H9 (cell line): ENCODE measurements at regions not wholly inside any gene's neighbourhood (a gene's known extent, or its start where the extent isn't known, plus 50 kb on each side); places are given as distances from the start of the nearest gene placed in this dataset.

Experiments used
- DNase-seq: peaks from one replicate; pipeline ENCODE4 v3.0.0-alpha.2; 2017
- H2AFZ ChIP-seq: one replicate; pipeline ENCODE4 v1.6.1; 2013; ENCODE audit warnings: mild to moderate bottlenecking, low read length, control low read depth, moderate library complexity
- H2AK5ac ChIP-seq: 2 replicates; pipeline ENCODE4 v1.6.1; 2013; ENCODE audit warnings: low read length, control low read depth, mixed read lengths; ENCODE audit not compliant: insufficient read length
- H2BK120ac ChIP-seq: one replicate; pipeline ENCODE4 v1.6.1; 2013; ENCODE audit warnings: low read depth, mild to moderate bottlenecking, low read length, control low read depth, inconsistent platforms; ENCODE audit not compliant: poor library complexity, severe bottlenecking
- H2BK12ac ChIP-seq: 2 replicates; pipeline ENCODE4 v1.6.1; 2013; ENCODE audit warnings: low read length, control low read depth, mixed read lengths, low read depth; ENCODE audit not compliant: insufficient read length
- H2BK15ac ChIP-seq: 2 replicates; pipeline ENCODE4 v1.6.1; 2013; ENCODE audit warnings: low read depth, low read length, control low read depth
- H2BK20ac ChIP-seq: one replicate; pipeline ENCODE4 v1.6.1; 2013; ENCODE audit warnings: low read depth, mild to moderate bottlenecking, low read length, control low read depth, inconsistent platforms; ENCODE audit not compliant: poor library complexity, severe bottlenecking
- H2BK5ac ChIP-seq: 2 replicates; pipeline ENCODE4 v1.6.1; 2013; ENCODE audit warnings: low read length, control low read depth, mixed read lengths; ENCODE audit not compliant: insufficient read length
- H3K14ac ChIP-seq: 2 replicates; pipeline ENCODE4 v1.6.1; 2013; ENCODE audit warnings: low read length, control low read depth; ENCODE audit not compliant: insufficient read depth
- H3K18ac ChIP-seq: 2 replicates; pipeline ENCODE4 v1.6.1; 2013; ENCODE audit warnings: low read depth, mild to moderate bottlenecking, mixed read lengths, low read length, control low read depth; ENCODE audit not compliant: insufficient read length
- H3K23ac ChIP-seq: 2 replicates; pipeline ENCODE4 v1.6.1; 2013; ENCODE audit warnings: low read length, control low read depth, mixed read lengths, low read depth; ENCODE audit not compliant: insufficient read length
- H3K23me2 ChIP-seq: 2 replicates; pipeline ENCODE4 v1.6.1; 2013; ENCODE audit warnings: low read depth, mild to moderate bottlenecking, mixed read lengths, low read length, control low read depth; ENCODE audit not compliant: insufficient read length, poor library complexity, severe bottlenecking
- H3K27ac ChIP-seq: 2 replicates; pipeline ENCODE4 v1.5.1; 2013; ENCODE audit warnings: low read length, control low read depth, mixed read lengths, low read depth; ENCODE audit not compliant: insufficient read length
- H3K27me3 ChIP-seq: 2 replicates; pipeline ENCODE4 v1.6.1; 2013; ENCODE audit warnings: low read length, control low read depth, inconsistent platforms; ENCODE audit not compliant: insufficient read depth
- H3K4ac ChIP-seq: 2 replicates; pipeline ENCODE4 v1.6.1; 2013; ENCODE audit warnings: low read depth, mild to moderate bottlenecking, control low read depth, inconsistent platforms, low read length, moderate library complexity
- H3K4me1 ChIP-seq: 2 replicates; pipeline ENCODE4 v1.6.1; 2013; ENCODE audit warnings: low read length, control low read depth, inconsistent platforms; ENCODE audit not compliant: insufficient read depth
- H3K4me2 ChIP-seq: 2 replicates; pipeline ENCODE4 v1.6.1; 2013; ENCODE audit warnings: low read length, control low read depth, mixed read lengths; ENCODE audit not compliant: insufficient read length, insufficient read depth
- H3K56ac ChIP-seq: 2 replicates; pipeline ENCODE4 v1.6.1; 2013; ENCODE audit warnings: low read depth, mild to moderate bottlenecking, mixed read lengths, low read length, control low read depth; ENCODE audit not compliant: insufficient read length
- H3K79me1 ChIP-seq: 2 replicates; pipeline ENCODE4 v1.6.1; 2013; ENCODE audit warnings: low read depth, mild to moderate bottlenecking, moderate library complexity, low read length, control low read depth, inconsistent platforms; ENCODE audit not compliant: insufficient read depth, poor library complexity, severe bottlenecking
- H3K79me2 ChIP-seq: 2 replicates; pipeline ENCODE4 v1.6.1; 2013; ENCODE audit warnings: low read length, control low read depth, inconsistent platforms; ENCODE audit not compliant: insufficient read depth
- H3K9ac ChIP-seq: 2 replicates; pipeline ENCODE4 v1.6.1; 2013; ENCODE audit warnings: low read length, control low read depth, mixed read lengths; ENCODE audit not compliant: insufficient read length; ENCODE audit errors: extremely low read depth
- H3K9me3 ChIP-seq: one replicate; pipeline ENCODE4 v1.6.1; 2013; ENCODE audit warnings: low read depth, low read length, inconsistent platforms; ENCODE audit not compliant: control insufficient read depth
- H3T11ph ChIP-seq: one replicate; pipeline ENCODE4 v1.6.1; 2013; ENCODE audit warnings: mild to moderate bottlenecking, low read length, control low read depth, inconsistent platforms
- H4K20me1 ChIP-seq: one replicate; pipeline ENCODE4 v1.6.1; 2013; ENCODE audit not compliant: control insufficient read depth, insufficient read length, insufficient read depth
- H4K5ac ChIP-seq: 2 replicates; pipeline ENCODE4 v1.6.1; 2013; ENCODE audit warnings: low read depth, mild to moderate bottlenecking, mixed read lengths, low read length, control low read depth; ENCODE audit not compliant: insufficient read length
- H4K8ac ChIP-seq: replicated peaks from 2 replicates; pipeline ENCODE4 v1.6.1; 2013; ENCODE audit warnings: low read length, control low read depth, mixed read lengths, low read depth; ENCODE audit not compliant: insufficient read length
- H4K91ac ChIP-seq: 2 replicates; pipeline ENCODE4 v1.6.1; 2013; ENCODE audit warnings: low read depth, mild to moderate bottlenecking, moderate library complexity, mixed read lengths, low read length, control low read depth; ENCODE audit not compliant: insufficient read length
- H3K27ac Mint-ChIP-seq, 3 experiments: 2 replicates in 2 of 3; 3 replicates in 1 of 3; pipeline ENCODE4 v1.8.0; 2020 to 2021; ENCODE audit warnings: mixed read lengths in 3 of 3, mild to moderate bottlenecking in 1 of 3, moderate library complexity in 1 of 3
- H3K27me3 Mint-ChIP-seq: 2 replicates; pipeline ENCODE4 v1.8.0; 2021; ENCODE audit warnings: low read depth, mild to moderate bottlenecking, moderate library complexity, mixed read lengths
- H3K36me3 Mint-ChIP-seq, 3 experiments: 2 replicates in 2 of 3; 3 replicates in 1 of 3; pipeline ENCODE4 v1.8.0; 2020 to 2021; ENCODE audit warnings: low read depth in 3 of 3, mixed read lengths in 3 of 3; ENCODE audit not compliant: insufficient read depth in 1 of 3
- H3K4me1 Mint-ChIP-seq, 2 experiments: 2 replicates each; pipeline ENCODE4 v1.8.0; 2020; ENCODE audit warnings: mixed read lengths in 2 of 2
- H3K4me3 Mint-ChIP-seq, 2 experiments: 2 replicates in 1 of 2; 3 replicates in 1 of 2; pipeline ENCODE4 v1.8.0; 2020 to 2021; ENCODE audit warnings: mild to moderate bottlenecking in 2 of 2, mixed read lengths in 2 of 2, moderate library complexity in 1 of 2
- H3K9me3 Mint-ChIP-seq, 2 experiments: 2 replicates in 1 of 2; 3 replicates in 1 of 2; pipeline ENCODE4 v1.8.0; 2020; ENCODE audit warnings: mild to moderate bottlenecking in 2 of 2, mixed read lengths in 2 of 2, moderate library complexity in 1 of 2
- WGBS: extraction: QIAGEN DNeasy Blood & Tissue Kit; methylation state at CpG from one replicate; pipeline ENCODE4 v1.1.7; 2013; ENCODE audit warnings: missing lambda C conversion rate, low lambda C conversion rate, mixed read lengths; ENCODE audit not compliant: insufficient read length; ENCODE audit errors: extremely low coverage; 5-methylcytosine and 5-hydroxymethylcytosine counted together
- TF ChIP-seq, protein P1 (sequence below): fragments of 200-600 bp; sonication (generic); conservative IDR thresholded peaks from 3 replicates; pipeline ENCODE4 v1.8.0; 2021; ENCODE audit warnings: antibody characterized with exemption, mild to moderate bottlenecking

GRCh38 chr1:113021430-113022085, 51.4 kb upstream of the LRIG2 start:
- no peak for DNase-seq
- H2BK15ac ChIP-seq: no peak overlapping the region
- no peak overlapping the region for H3K14ac ChIP-seq
- H2BK5ac ChIP-seq: no peak overlapping the region
- H2AFZ ChIP-seq: no peak overlapping the region
- H3K27me3 Mint-ChIP-seq: no peaks in the 10 kb centered on the region
- H2BK120ac ChIP-seq: no peak overlapping the region
- H3K27ac ChIP-seq: no peak overlapping the region
- H3K4me2 ChIP-seq: no peak overlapping the region
- no peaks in the 10 kb centered on the region; a peak in 1 of 5 replicates for H3K9me3 Mint-ChIP-seq
- H3K56ac ChIP-seq: no peak overlapping the region
- H3K27me3 ChIP-seq: no peaks in the 10 kb centered on the region
- H3K9ac ChIP-seq: no peak overlapping the region
- no peak overlapping the region for H3T11ph ChIP-seq
- TF ChIP-seq, protein P1, sequence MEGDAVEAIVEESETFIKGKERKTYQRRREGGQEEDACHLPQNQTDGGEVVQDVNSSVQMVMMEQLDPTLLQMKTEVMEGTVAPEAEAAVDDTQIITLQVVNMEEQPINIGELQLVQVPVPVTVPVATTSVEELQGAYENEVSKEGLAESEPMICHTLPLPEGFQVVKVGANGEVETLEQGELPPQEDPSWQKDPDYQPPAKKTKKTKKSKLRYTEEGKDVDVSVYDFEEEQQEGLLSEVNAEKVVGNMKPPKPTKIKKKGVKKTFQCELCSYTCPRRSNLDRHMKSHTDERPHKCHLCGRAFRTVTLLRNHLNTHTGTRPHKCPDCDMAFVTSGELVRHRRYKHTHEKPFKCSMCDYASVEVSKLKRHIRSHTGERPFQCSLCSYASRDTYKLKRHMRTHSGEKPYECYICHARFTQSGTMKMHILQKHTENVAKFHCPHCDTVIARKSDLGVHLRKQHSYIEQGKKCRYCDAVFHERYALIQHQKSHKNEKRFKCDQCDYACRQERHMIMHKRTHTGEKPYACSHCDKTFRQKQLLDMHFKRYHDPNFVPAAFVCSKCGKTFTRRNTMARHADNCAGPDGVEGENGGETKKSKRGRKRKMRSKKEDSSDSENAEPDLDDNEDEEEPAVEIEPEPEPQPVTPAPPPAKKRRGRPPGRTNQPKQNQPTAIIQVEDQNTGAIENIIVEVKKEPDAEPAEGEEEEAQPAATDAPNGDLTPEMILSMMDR: no peak
- no peak overlapping the region for H2BK20ac ChIP-seq
- peak overlapping the region; percentile 3 to 78 (median 4); a peak in 3 of 7 replicates for H3K27ac Mint-ChIP-seq
- H3K36me3 Mint-ChIP-seq: peaks cover 2 to 14% (median 4%) of the 10 kb centered on the region in 3 experiments; a peak in 6 of 7 replicates
- H3K79me1 ChIP-seq: no peaks in the 10 kb centered on the region
- H2AK5ac ChIP-seq: no peak overlapping the region
- H3K23me2 ChIP-seq: no peaks in the 10 kb centered on the region
- H3K18ac ChIP-seq: no peak overlapping the region
- no peak overlapping the region for H4K91ac ChIP-seq
- peaks cover 20 to 22% of the 10 kb centered on the region in 2 experiments for H3K4me1 Mint-ChIP-seq
- H4K5ac ChIP-seq: no peak overlapping the region
- no peak overlapping the region for H3K4me3 Mint-ChIP-seq
- no peaks in the 10 kb centered on the region for H3K9me3 ChIP-seq
- H3K4ac ChIP-seq: no peak overlapping the region
- no CpG with 5 or more reads among the region's 7 CpGs for WGBS
- H4K20me1 ChIP-seq: no peaks in the 10 kb centered on the region
- H3K4me1 ChIP-seq: peaks cover 3% of the 10 kb centered on the region; the same call in 1 of the 2 replicates
- no peak overlapping the region for H3K23ac ChIP-seq
- no peaks in the 10 kb centered on the region for H3K79me2 ChIP-seq
- H2BK12ac ChIP-seq: no peak overlapping the region
- no peak overlapping the region for H4K8ac ChIP-seq
